ENCODE measurements at regions not wholly inside any gene's neighbourhood (a gene's known extent, or its start where the extent isn't known, plus 50 kb on each side); places are given as distances from the start of the nearest gene placed in this dataset.

DNA sequence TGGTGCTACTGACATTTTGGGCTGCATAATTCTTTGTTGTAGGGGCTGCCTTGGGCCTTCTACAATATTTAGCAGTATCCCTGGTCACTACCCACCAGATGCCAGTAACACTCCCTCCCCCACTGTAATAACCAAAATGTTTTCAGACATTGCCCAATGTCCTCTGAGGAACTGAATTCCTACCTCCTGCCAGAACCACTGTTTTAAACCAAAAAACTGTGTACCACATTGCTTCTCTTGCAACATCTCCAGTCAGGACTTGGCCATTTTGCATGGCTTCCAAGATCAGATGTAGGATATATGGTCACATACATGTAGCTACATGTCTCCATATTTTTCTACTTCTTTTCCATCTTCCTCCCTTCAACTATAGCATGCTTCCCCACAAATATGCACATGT lies 97.4 kb upstream of the IFNGR1 start:
- Histone ChIP-seq H3K9ac (ENCODE audit: low read length) (no peak overlapping the region), H3K36me3 (ENCODE audit: control insufficient read depth, insufficient read depth, low read length) (no peaks in the 10 kb centered on the region), H3K4me3 (ENCODE audit: low read length) (no peak overlapping the region), H3K4me1 (ENCODE audit: control insufficient read depth, insufficient read depth, low read length) (no peaks in the 10 kb centered on the region), H3K9me3 (ENCODE audit: control insufficient read depth, low read length) (no peaks in the 10 kb centered on the region), H3K27me3 (ENCODE audit: control insufficient read depth, insufficient read depth, low read length) (peaks cover 17% of the 10 kb centered on the region)

DNA sequence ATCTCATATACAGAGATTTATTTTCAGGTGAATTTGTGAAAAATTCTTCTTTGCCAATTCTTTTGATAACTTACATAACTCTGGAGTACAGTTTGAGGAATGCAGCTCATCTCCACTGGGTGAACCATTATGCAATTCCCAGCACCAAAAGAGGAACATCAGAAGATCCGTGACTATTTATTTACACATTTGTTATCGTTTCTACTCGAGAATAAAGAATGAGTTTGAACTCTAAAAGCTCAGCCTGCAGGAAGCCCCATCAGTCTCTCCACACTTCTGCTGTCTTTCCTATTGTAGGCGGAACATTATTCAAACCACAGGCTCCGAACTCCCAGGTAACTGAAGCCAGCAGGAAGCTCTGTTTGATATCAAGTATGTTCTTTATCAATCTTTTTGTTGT lies 95.9 kb upstream of the IFNGR1 start:
- Histone ChIP-seq H3K4me1 (ENCODE audit: control insufficient read depth, insufficient read depth, low read length) (peaks cover 2% of the 10 kb centered on the region), H3K36me3 (ENCODE audit: control insufficient read depth, insufficient read depth, low read length) (no peaks in the 10 kb centered on the region), H3K9me3 (ENCODE audit: control insufficient read depth, low read length) (no peaks in the 10 kb centered on the region), H3K27me3 (ENCODE audit: control insufficient read depth, insufficient read depth, low read length) (peaks cover 12% of the 10 kb centered on the region), H3K9ac (ENCODE audit: low read length) (no peak overlapping the region), H3K4me3 (ENCODE audit: low read length) (no peak overlapping the region)

DNA sequence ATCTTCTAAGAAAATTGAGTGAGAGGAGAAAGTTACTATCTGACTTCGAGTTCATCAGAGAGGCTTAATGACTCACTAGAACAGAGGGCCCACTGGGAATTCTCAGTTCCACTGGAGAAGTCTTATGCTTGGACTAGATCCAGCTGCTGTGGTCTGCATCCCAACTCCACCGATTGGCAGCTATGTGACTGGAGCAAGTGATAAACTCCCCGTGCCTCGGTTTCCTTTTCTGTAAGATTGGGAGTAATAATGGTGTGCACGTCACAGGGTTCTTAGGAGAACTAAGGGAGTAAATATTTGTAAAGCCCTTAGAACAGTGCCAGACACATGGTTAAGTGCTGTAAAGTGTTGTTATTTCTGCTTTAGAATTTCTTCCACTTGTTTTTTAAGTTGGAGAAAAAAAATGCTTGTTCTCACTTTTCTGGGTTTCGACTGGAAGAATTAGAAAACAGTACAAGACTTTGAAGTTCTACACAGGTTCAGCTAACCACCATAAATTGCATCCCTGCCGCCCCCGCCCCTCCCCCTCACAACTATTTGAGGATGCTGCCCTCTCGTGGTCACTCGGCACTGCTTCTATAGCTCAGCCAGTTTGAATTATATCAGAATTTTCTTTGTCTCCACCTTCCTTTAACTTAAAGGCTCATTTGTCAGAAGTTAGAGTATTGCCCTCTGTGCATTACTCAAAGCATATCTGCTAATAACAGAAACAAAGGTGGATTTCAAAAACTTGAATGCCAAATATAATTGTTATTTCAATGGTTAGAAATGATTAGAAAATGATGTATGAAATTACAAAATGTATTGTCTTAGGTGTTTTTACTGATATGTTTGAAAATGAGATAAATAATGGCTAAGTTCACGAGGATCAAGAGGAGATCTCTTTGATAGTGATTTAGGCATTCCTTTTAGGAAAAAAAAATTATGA lies 95.0 kb upstream of the IFNGR1 start:
- Histone ChIP-seq H3K4me3 (ENCODE audit: low read length) (no peak overlapping the region), H3K4me1 (ENCODE audit: control insufficient read depth, insufficient read depth, low read length) (peaks cover 11% of the 10 kb centered on the region)

DNA sequence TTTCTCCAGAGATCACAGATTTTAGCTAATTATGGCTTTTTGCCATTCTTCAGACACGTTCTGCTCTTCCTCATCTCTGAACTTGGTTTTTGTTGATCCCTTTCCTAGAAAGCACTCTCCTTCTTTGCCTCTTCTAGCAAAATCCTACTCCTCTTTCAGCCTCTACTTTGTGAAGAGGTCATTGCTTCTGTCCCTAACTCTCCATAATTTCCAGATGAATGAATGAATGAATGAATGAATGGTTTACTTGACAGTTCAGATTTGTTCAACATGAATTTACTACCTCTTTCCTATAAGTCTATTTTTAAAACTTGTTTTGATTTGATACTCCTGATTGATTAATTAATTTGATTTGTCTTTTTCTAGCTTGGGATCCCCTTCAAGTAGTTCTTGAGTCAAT lies 94.0 kb upstream of the IFNGR1 start:
- no peak overlapping the region for H3K9ac ChIP-seq (ENCODE audit: low read length)
- no peaks in the 10 kb centered on the region for H3K9me3 ChIP-seq (ENCODE audit: control insufficient read depth, low read length)
- H3K4me3 ChIP-seq (ENCODE audit: low read length): no peak overlapping the region
- no peaks in the 10 kb centered on the region for H3K36me3 ChIP-seq (ENCODE audit: control insufficient read depth, insufficient read depth, low read length)
- H3K4me1 ChIP-seq (ENCODE audit: control insufficient read depth, insufficient read depth, low read length): peaks cover 14% of the 10 kb centered on the region
- H3K27me3 ChIP-seq (ENCODE audit: control insufficient read depth, insufficient read depth, low read length): peaks cover 12% of the 10 kb centered on the region

More for the DNA sequence above, 95.0 kb upstream of the IFNGR1 start:
- Histone ChIP-seq H3K27me3 (ENCODE audit: control insufficient read depth, insufficient read depth, low read length) (peaks cover 12% of the 10 kb centered on the region), H3K36me3 (ENCODE audit: control insufficient read depth, insufficient read depth, low read length) (no peaks in the 10 kb centered on the region), H3K9me3 (ENCODE audit: control insufficient read depth, low read length) (no peaks in the 10 kb centered on the region), H3K9ac (ENCODE audit: low read length) (no peak overlapping the region)

DNA sequence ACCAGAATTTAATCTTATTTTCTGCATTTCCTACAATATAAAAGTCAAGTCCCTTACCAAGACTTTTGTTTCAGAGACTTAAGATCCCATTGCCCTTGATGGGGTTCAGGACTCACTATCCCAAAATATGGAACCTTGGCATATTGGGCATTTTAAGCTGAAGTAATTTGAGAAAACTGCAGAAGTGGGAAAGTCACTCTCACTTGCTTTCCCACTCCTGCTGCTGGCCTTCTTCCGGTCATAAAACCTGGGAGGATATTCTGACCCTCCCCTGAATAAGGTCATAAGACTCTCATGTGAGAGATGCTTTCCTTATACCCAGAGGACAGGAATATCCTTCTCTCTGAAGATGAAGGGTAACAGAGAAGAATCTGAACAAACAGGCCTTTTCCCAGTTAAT lies 92.8 kb upstream of the IFNGR1 start:
- H3K9ac ChIP-seq (ENCODE audit: low read length): no peak overlapping the region
- peaks cover 14% of the 10 kb centered on the region for H3K4me1 ChIP-seq (ENCODE audit: control insufficient read depth, insufficient read depth, low read length)
- no peak overlapping the region for H3K4me3 ChIP-seq (ENCODE audit: low read length)
- no peaks in the 10 kb centered on the region for H3K9me3 ChIP-seq (ENCODE audit: control insufficient read depth, low read length)
- H3K27me3 ChIP-seq (ENCODE audit: control insufficient read depth, insufficient read depth, low read length): peaks cover 12% of the 10 kb centered on the region
- no peaks in the 10 kb centered on the region for H3K36me3 ChIP-seq (ENCODE audit: control insufficient read depth, insufficient read depth, low read length)

DNA sequence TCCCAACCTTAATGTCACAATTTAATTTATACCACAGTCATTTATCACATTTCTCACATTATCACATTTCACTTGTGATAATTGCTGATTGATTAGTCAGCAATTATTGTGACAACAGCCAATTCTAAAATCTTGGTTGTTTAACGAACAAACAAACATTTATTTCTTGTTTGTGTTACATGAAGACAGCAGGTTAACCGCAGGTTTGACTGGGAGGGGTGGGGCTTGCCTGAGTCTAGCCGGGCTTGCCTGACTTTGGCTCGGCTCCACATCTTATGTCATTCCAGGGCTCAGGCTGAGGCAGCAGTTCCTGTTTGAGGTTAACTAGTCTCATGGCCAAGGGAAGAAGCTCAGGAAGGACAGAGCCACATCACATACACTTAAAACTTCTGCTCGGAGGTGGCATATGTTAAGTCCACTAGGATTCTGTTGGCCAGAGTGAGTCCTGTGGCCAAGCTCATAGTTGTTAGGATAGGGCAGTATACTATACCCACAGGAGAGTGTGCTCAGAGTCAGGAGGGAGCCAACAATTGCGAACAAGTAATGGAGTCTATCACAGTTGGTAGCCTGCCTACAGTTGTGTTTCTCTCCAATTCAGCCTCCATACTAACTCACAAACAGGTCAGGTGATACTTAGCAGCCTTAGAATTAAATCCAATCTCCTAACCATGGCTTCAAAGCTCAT lies 90.0 kb upstream of the IFNGR1 start:
- Histone ChIP-seq H3K9me3 (ENCODE audit: control insufficient read depth, low read length) (no peaks in the 10 kb centered on the region), H3K27me3 (ENCODE audit: control insufficient read depth, insufficient read depth, low read length) (peaks cover 7% of the 10 kb centered on the region), H3K36me3 (ENCODE audit: control insufficient read depth, insufficient read depth, low read length) (no peaks in the 10 kb centered on the region), H3K4me1 (ENCODE audit: control insufficient read depth, insufficient read depth, low read length) (peaks cover 14% of the 10 kb centered on the region), H3K9ac (ENCODE audit: low read length) (no peak overlapping the region), H3K4me3 (ENCODE audit: low read length) (no peak overlapping the region)

DNA sequence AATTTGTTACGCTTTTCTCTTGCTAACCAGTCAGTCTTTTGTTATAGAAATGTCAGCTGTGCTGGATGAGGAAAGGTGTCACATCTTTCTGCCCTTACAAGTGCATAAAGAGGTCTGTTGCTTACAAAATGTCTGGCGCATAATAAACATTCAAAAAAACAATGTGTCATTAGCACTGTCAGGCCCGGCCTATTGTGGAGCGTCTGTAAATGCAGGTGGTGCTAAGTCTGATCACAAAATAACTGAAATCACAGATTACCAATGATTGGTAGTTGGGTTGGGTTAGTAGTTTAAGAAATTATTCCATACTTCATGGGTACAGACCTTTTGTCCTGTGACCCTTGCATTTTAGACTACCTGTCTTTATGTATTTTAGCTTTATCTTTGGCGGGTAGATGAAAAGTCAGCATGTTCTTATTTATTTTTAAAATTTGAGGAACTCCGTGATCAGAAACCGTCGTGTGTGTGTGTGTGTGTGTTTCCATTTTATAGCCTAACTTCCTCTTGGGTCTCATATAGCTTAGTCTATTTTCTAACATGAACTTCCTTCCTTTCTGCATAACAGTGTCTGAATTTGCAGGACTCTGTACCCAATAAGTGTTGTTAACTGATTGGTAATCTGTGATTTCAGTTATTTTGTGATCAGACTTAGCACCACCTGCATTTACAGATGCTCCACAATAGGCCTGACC lies 88.1 kb upstream of the IFNGR1 start:
- no peaks in the 10 kb centered on the region for H3K36me3 ChIP-seq (ENCODE audit: control insufficient read depth, insufficient read depth, low read length)
- H3K9me3 ChIP-seq (ENCODE audit: control insufficient read depth, low read length): no peaks in the 10 kb centered on the region
- no peak overlapping the region for H3K4me3 ChIP-seq (ENCODE audit: low read length)
- peaks cover 14% of the 10 kb centered on the region for H3K4me1 ChIP-seq (ENCODE audit: control insufficient read depth, insufficient read depth, low read length)
- no peak overlapping the region for H3K9ac ChIP-seq (ENCODE audit: low read length)
- peaks cover 9% of the 10 kb centered on the region for H3K27me3 ChIP-seq (ENCODE audit: control insufficient read depth, insufficient read depth, low read length)

DNA sequence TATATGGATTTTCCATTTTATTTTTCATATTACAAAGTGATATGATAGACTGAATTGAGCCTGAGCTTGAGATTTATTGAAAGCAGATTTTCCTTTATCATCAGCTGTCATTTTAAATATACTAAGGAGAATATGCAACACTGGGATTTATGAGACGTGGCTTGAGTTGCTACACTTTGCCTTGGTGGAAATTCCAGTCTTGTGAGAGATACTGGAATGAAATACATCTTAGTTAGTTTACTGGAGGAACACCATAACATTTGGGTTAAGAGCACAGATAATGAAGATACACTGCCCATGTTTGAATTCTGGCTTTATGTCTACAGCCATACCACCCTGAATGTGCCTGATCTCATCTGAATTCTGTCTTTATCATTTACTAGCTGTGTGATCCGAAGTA lies 86.5 kb upstream of the IFNGR1 start:
- no peaks in the 10 kb centered on the region for H3K36me3 ChIP-seq (ENCODE audit: control insufficient read depth, insufficient read depth, low read length)
- no peak overlapping the region for H3K4me3 ChIP-seq (ENCODE audit: low read length)
- H3K9ac ChIP-seq (ENCODE audit: low read length): no peak overlapping the region
- peaks cover 14% of the 10 kb centered on the region for H3K4me1 ChIP-seq (ENCODE audit: control insufficient read depth, insufficient read depth, low read length)
- no peaks in the 10 kb centered on the region for H3K9me3 ChIP-seq (ENCODE audit: control insufficient read depth, low read length)
- H3K27me3 ChIP-seq (ENCODE audit: control insufficient read depth, insufficient read depth, low read length): peaks cover 9% of the 10 kb centered on the region

DNA sequence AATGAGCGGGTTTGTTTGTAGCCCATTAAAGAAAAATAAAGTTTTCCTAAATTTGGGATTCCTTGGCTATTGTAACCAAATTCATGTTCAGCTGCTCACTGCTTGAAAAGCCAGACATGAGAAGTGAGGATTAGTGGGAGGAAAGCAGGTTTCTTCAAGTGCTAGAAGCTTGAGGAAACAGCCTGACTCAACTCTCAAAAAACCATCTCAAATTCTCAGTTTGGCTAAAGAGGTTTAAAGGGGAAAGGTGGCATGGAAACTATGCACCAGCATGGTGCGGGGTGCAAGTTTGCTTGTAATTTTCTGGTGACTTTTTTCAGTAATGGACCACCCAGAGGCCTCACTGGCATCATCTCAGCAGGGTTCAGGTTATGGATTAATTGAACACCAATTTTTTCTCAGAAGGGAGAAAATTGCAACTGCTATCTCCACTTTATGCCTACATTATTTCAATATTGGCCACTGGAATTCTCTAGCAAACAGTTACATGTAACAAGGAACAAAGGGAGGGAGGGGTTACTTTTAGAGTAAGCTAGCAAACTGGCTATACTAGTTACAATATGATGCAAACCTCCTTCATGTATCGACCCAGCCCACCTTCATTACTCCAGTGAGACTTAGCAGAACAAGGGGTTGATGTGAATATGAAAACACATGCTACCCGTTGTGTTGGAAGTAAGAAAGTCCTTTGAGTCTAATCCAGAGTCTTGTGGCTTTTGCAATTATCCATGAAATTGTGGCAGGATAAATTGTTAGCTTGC lies 85.0 kb upstream of the IFNGR1 start:
- H3K36me3 ChIP-seq (ENCODE audit: control insufficient read depth, insufficient read depth, low read length): no peaks in the 10 kb centered on the region
- H3K9me3 ChIP-seq (ENCODE audit: control insufficient read depth, low read length): no peaks in the 10 kb centered on the region
- H3K27me3 ChIP-seq (ENCODE audit: control insufficient read depth, insufficient read depth, low read length): peaks cover 9% of the 10 kb centered on the region
- H3K4me3 ChIP-seq (ENCODE audit: low read length): no peak overlapping the region
- no peak overlapping the region for H3K9ac ChIP-seq (ENCODE audit: low read length)
- H3K4me1 ChIP-seq (ENCODE audit: control insufficient read depth, insufficient read depth, low read length): peaks cover 3% of the 10 kb centered on the region

DNA sequence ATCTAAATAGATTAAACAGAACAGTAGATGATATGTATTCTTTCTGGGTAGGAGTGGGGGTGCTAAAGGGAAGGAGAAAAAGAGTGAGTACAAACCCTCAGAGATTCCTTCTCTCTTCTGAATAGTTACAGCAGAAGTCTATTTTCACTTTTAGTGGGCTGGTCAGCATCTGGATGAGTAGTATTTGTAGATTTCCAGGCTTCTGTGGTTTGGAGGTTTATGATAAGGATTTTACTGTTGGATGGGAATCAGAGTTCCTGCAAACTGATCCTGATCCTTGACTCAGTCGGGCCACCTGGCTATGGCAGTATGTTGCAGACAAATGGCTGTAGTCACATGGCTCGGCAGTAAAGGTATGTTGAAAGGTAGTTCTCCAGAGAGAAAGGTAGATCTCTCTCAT lies 84.3 kb upstream of the IFNGR1 start:
- Histone ChIP-seq H3K4me1 (ENCODE audit: control insufficient read depth, insufficient read depth, low read length) (no peaks in the 10 kb centered on the region), H3K9me3 (ENCODE audit: control insufficient read depth, low read length) (no peaks in the 10 kb centered on the region), H3K9ac (ENCODE audit: low read length) (no peak overlapping the region), H3K4me3 (ENCODE audit: low read length) (no peak overlapping the region), H3K27me3 (ENCODE audit: control insufficient read depth, insufficient read depth, low read length) (peaks cover 9% of the 10 kb centered on the region), H3K36me3 (ENCODE audit: control insufficient read depth, insufficient read depth, low read length) (no peaks in the 10 kb centered on the region)

DNA sequence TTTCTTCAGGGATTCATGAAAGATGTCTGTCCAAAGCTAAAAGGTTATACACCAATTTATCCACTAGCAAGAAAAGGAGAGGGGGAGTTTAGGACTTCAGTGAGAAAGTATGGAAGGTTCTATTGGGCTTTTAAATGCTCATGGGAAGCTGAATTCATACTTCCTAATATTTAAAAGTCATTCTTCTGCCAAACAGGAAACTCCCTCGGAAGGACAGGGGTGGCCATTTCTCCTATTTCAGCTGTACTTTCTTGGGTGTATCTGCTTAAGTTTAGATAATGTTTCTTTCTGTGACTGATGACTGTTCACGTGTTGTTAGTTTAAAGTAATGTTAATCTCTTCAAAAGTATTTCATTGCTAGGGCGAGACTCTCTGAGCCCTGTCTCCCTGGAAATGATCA lies 80.5 kb upstream of the IFNGR1 start:
- Histone ChIP-seq H3K36me3 (ENCODE audit: control insufficient read depth, insufficient read depth, low read length) (no peaks in the 10 kb centered on the region), H3K4me3 (ENCODE audit: low read length) (no peak overlapping the region), H3K9ac (ENCODE audit: low read length) (no peak overlapping the region), H3K27me3 (ENCODE audit: control insufficient read depth, insufficient read depth, low read length) (peaks cover 6% of the 10 kb centered on the region), H3K4me1 (ENCODE audit: control insufficient read depth, insufficient read depth, low read length) (no peaks in the 10 kb centered on the region), H3K9me3 (ENCODE audit: control insufficient read depth, low read length) (no peaks in the 10 kb centered on the region)

All from mucosa of stomach (tissue), 1 donor.